Sigmoid colon (tissue), 4 donors: ENCODE measurements at regions not wholly inside any gene's neighbourhood (a gene's known extent, or its start where the extent isn't known, plus 50 kb on each side); places are given as distances from the start of the nearest gene placed in this dataset.

Experiments
- CTCF ChIP-seq, 4 experiments: fragments of 450-650 bp in 3 of 4; fragments of 200-600 bp in 1 of 4; IDR thresholded peaks; one replicate each; pipeline ENCODE4 v1.5.1; 2016 to 2019; ENCODE audit warnings: antibody characterized with exemption in 4 of 4, mild to moderate bottlenecking in 3 of 4, moderate library complexity in 2 of 4
- POLR2AphosphoS5 ChIP-seq, 4 donors: sonication (generic); formaldehyde crosslinking; IDR thresholded peaks; one replicate each; pipeline ENCODE4 v1.6.1; 2017; ENCODE audit warnings: antibody characterized with exemption in 4 of 4

DNA sequence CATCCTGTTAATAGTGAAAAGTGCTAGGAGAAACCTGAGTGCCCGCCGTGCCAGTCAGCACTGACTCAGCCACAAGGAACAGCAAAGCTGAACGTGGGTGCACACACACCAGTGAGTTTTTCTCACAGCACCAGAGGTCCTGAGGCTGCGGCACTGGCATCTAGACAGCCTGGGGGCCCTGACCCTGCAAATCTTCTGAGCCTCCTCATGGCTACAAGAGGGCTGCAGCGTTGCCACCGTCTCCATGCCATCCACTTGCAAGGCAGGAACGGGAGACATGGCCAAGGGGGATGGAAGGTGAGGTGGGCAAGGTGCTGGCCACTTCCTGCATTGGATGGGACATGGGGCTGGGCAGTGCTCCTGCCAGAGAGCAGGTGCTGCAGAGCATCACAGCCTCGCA is 211.2 kb upstream of the SOX1 start:
- TF ChIP-seq POLR2AphosphoS5 (IDR thresholded peaks at IDR 0.05) = no peak
- TF ChIP-seq CTCF (IDR thresholded peaks at IDR 0.05) = no peak
